HG03565 (cell line): ENCODE measurements at regions not wholly inside any gene's neighbourhood (a gene's known extent, or its start where the extent isn't known, plus 50 kb on each side); places are given as distances from the start of the nearest gene placed in this dataset.
"Not testable (repeated sequence)": the region's sequence is repeated elsewhere in the genome, so short reads cannot be mapped to it uniquely, and the experiment has no call there.

ENCODE experiments used
- ATAC-seq: cut with Tn5 transposase; IDR thresholded peaks from one replicate; pipeline ENCODE4 v1.9.1; 2021; ENCODE audit warnings: mild to moderate bottlenecking, moderate library complexity; ENCODE audit not compliant: unreplicated experiment

DNA sequence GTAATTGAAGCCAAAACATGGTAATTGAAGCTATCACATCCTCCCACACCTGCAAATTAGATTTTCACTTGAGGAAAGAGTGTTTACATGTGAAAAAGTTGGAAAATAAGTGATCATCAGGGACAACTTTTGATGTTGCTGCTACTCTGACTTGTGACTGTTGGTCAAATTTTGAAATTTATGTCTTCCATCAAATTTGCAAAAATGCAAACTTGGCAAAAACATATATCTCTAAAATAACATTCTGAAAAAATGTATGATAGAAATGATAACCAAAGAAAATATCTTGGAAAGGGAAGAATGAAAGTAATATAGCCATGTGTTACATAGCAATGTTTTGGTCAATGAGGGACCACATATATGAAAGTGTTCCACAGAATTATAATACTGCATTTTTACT, 703.9 kb upstream of the SEMA6D start:
- no peak for ATAC-seq

DNA sequence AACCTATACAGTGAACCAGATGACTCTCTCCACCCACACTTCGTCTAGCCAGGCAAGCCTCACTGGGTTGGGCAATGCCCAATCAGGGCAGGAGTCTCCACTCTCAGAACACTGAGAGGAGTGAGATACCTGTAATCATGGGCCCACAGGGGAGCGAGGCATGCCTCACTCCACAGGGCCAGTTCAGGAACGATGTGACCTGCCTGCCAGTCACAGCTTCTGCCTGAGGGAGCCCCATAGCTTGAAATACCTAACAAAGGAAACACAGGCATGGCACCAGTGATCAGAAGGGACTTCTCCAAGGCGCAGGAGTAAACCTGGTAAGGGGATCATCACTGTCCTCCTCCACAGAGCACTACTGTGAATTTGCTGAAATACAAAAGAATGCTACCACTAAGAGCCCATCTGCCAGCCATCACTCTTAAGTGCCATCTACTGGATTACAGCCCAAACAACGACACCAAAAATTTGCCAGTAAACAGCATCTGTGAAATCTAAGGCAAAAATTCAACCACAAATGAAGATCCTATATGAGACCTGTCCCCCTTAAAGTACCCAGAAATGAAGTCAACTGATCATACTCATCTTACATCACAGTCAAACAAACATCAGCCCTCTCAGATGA, 689.9 kb upstream of the SEMA6D start:
- ATAC-seq: no peak

DNA sequence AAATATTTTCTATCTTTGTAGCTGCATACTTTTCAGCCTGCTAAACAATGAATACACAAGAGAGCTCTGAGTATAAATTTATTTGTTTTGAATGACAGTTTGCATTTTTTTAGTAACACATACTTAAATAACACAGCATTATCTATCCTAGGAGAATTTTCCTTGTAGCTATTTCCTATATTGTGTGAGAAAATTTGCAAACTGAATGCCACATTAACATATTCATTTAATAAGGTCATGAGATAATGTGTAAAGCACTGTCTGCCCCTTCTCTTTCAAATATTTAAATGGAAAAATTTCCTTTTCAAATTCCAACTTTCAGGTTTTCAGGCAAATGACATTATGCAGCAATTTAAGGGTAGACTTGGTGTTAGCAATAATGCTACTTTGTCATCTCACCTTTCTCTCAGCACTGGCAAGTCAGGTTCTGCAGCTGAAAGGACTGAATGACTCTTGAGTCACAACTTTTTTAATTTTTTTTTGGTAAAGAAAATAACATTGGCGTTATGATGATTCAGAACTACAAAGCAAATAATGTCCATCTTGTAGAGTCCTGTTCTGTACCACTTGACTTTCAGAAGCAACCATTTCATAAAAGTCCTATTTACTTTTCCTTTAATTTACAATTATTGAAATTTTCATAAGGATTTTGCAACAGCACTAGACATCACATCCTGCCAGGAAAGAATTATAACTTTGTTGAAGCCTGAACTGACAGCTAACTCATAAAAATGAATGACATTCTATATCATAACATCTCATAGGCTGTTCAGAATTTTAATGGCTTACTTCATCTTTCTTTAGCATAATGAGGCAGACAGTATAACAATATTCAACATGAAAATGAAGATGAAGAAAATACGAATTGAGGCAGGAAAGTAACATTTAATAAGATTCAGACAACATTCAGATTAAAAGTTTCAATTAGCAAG, 681.6 kb upstream of the SEMA6D start:
- no peak for ATAC-seq

DNA sequence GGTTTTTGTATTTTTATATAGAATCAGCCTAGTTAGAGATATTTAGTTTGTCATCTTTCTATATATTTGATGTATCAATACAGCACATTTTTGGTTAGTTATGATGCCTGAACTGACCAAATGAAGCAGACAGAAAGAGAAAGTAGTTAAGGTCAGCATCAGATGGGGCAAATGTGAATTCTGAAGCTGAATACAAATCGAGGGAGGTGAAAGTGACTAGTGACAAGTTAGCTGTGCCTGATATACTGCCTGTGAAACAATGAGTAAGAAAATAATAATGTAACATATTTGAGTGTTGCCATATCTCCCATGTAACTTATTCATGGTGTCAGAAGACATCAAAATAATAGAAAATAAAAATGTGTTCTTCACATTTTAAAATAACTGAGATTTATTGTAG, 680.3 kb upstream of the SEMA6D start:
- ATAC-seq: no peak

DNA sequence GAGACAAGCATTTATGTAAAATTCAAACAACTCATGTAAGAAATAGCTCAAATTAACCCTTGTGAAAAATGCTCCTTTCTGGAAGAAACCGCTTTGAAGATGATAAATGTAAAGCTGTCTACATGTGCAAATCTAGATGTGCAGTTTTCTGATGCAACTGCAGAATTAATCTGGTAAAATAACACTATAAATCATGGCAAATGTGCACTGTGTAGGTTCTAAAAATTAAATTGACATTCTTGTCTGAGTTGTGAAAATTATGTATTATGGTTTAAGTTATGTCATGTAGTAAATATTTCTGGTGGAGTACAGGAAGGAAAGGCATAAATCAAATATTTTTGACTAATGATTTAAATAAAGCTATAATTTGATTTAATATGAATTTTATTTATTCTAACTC, 678.1 kb upstream of the SEMA6D start:
- ATAC-seq: no peak

DNA sequence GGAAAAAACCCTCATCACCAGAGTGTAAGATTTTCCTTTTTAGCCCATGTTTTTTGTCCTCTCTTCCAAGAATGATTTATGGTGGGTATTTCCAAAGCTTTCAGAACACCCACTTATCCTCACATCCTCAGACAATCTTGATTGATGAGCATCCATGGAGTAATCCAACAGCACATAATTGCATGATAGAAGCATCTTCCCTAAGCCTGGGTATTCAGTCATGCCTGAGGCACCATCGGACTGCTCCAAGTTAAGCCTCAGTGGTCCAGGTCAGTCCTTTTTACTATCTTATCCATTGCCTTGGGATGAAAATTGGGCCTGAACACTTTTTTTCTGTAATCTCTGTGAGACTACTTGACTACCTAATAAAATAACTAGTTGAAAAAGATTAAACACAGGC, 676.0 kb upstream of the SEMA6D start:
- no peak for ATAC-seq

DNA sequence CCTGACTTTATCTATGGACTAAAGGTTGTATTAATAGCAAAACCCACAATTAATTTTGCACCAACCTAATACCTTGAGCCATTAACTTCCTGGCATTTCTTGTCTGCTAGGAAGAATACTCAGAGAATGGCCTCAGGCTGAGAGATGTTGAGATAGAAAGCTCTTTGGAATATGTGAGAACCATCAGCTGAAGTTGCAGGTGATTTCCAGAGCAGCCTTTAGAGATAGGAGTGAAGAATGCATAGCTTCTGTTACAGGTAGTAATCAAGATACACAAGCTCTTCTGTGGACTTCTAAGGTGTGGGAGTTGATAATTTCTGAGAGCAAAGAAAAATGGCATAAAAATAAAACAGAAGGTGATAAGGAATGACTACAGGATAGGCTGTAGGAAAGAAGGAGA, 669.3 kb upstream of the SEMA6D start:
- not testable (repeated sequence) for ATAC-seq

DNA sequence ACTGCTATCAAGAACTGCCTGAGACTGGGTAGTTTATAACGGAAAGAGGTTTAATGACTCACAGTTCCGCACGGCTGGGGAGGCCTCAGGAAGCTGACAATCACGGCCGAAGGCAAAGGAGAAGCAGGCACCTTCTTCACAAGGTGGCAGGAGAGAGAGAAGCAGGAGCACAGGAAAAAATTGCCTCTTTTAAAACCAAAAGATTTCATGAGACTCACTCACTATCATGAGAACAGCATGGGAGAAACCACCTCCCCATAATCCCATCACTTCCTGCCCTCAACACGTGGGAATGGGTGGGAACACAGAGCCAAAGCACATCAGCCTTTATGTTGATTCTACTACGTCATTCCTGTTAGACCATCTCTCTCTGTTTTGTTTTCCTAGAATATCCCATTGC, 650.9 kb upstream of the SEMA6D start:
- ATAC-seq: no peak

DNA sequence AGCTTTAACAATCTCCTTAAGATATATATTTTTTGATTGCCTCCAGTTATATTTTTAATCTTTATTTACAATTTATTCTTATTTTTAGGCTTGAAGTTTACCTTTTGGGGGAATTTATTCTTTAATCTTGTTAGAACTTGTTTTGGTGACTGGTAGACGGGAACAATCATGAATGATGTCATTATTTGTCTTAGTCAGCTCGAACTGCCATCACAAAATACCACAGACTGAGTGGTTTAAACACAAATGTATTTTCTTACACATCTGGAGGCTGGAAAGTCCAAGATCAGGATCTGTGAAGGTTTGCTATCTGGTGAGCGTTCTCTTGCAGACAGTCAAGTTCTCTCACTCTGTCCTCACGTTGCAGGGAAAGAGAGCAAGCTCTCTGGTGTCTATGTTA, 639.5 kb upstream of the SEMA6D start:
- not testable (repeated sequence) for ATAC-seq

DNA sequence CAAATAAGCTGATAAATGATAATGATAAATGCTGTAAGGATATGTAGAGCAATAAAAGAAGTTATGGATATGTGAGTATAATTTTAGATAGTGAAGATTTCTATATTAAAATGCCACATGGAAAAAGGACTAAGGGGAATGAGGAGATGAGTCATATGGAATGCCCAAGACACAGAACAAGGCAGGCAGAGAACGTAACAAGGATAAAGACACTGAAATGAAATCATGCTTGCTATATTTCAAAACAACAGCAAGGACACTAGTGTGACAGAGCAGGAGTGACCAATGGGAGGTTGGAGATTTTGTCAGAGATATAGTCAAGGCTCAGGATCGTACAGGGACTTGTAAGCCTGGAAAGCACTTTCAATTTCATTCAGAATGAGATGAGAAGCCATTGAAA, 621.5 kb upstream of the SEMA6D start:
- no peak for ATAC-seq

DNA sequence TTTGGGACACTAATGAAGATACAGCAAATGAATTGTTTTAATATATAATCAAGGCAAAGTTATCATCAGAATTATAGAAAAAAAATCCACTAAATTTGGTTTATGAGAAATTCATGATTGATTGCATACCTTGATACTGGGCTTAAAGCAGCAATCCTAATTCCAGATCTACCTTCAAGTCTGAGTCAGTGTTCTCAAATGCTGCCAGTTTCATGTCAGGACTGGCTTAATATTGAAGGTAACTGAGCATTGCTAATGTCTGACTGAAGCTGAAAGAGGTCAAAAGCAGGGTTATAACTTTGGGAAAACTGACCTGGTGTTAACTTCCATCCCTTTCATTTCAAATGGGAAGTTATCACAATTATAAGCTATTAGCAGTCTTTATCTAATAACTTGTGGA, 618.8 kb upstream of the SEMA6D start:
- not testable (repeated sequence) for ATAC-seq

DNA sequence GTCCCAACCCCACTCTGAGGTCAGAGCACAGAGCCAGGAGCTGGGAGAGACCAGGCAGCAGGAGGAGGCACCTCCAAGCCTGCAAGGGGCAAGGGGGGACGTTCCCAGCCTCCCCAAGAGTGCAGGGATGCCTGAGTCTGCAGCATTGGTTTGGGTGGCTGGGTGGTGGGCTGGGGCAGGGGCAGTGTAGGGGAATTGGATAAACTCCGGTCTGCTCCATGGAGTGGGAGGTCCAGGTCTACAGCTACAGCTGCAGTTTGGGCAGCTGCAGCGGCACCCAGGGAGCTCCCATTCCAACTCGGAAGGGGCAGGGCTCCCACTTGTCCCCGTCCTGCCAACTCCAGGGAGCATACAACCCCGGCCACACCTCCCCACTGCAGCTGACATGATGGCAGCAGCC, 617.5 kb upstream of the SEMA6D start:
- ATAC-seq: not testable (repeated sequence)

DNA sequence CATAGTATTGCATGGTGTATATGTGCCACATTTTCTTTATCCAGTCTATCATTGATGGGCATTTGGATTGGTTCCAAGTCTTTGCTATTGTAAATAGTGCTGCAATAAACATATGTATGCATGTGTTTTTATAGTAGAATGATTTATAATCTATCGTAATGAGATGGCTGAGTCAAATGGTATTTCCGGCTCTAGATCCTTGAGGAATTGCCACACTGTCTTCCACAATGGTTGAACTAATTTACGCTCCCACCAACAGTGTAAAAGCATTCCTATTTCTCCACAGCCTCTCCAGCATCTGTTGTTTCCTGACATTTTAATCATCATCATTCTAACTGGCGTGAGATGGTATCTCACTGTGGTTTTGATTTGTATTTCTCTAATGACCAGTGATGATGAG, 608.5 kb upstream of the SEMA6D start:
- ATAC-seq: not testable (repeated sequence)

DNA sequence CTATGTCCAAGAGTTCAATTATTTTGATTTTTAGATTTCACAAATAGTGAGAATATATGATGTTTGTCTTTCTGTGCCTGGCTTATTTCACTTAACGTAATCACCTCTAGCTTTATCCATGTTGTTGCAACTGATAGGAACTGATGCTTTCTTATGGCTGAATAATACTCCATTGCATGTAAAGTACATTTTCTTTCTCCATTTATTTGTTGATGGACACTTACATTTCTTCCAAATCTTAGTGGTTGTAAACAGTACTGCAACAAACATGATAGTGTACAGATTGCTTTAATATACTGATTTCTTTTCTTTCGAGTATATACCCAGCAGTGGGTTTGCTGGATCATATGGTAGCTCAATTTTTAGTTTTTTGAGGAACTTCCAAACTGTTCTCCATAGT, 600.6 kb upstream of the SEMA6D start:
- ATAC-seq: no peak

DNA sequence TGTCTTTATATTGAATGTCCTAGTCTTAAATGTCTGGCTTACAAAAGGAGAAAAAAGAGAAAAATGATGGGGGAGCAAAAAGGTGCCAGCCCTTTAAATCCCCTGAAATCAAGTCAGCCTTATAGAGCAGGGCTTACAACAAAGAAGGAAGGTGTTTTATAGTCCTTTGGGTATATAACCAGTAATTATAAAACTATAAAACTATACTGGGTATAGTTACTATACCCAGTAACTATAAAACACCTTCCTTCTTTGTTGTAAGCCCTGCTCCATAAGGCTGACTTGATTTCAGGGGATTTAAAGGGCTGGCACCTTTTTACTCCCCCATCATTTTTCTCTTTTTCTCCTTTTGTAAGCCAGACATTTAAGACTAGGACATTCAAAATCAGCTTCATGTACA, 598.0 kb upstream of the SEMA6D start:
- ATAC-seq: no peak

DNA sequence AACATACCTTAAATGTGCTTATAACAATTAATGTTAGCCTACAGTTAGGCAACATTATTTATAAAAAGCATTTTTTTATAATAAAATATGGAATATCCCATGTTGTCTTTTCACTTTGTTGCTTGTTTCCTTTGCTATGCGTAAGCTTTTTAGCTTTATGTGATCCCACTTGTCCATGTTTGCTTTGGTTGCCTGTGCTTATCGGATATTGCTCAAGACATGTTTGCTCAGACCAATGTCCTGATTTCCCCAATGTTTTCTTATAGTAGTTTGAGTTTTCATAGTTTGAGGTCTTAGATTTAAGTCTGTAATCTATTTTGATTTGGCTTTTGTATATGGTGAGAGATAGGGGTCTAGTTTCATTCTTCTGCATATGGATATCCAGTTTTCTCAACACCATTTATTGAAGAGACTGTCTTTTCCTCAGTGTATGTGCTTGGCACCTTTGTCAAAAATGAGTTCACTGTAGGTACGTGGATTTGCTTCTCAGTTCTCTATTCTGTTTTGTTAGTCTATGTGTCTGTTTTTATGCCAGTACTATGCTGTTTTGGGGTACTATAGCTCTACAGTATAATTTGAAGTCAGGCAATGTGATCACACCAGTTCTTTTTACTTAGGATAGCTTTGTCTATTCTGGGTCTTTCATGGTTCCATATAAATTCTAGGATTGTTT, 592.7 kb upstream of the SEMA6D start:
- ATAC-seq: no peak

DNA sequence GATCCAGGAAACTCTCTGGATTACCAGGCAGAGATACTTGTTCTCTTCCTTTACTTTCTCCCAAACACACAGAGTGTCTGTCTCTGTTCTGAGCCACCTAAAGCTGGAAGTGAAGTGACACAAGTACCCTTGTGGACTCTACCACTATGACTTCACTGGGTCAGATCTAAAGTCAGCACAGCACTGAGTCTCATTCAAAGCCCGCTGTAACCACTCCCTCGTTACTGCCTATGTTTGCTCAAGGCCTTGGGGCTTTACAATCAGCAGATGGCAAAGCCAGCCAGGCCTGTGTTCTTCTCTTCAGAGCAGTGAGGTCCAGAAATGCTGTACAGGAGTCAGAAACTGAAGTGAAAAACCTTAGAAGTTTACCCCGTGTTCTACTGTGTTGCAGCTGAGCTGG, 588.3 kb upstream of the SEMA6D start:
- ATAC-seq: no peak

DNA sequence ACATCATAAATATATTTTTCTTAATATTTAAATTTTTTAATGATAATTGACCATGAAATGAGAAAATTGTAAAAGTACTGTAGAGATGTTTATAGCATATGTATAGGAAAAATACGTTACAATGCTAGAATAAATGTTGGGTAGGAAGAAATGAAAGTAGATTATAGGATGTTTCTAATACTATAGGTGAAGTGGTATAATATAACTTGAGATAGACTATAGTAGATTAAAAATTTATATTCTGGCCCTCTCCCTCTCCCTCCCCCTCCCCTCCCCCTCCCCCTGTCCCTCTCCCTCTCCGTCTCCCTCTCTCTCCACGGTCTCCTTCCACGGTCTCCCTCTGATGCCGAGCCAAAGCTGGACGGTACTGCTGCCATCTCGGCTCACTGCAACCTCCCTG, 585.9 kb upstream of the SEMA6D start:
- not testable (repeated sequence) for ATAC-seq

DNA sequence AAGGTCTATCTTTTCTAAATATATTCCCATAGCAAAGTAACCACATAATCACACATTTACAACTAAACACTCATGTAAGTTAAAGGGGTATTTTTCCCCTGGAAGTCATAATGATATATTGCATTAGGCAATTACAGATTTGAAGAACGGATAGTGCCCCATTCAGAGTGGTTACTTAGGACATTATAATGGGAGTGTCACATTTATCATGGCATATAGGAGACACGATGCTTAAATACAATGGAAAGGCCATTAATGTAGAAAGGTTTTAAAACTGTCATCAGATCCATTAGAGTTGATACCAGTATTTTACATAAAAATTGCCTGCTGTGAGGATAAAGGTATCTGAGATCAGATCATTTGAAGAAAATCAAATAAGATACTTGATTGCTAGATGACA, 582.0 kb upstream of the SEMA6D start:
- no peak for ATAC-seq

DNA sequence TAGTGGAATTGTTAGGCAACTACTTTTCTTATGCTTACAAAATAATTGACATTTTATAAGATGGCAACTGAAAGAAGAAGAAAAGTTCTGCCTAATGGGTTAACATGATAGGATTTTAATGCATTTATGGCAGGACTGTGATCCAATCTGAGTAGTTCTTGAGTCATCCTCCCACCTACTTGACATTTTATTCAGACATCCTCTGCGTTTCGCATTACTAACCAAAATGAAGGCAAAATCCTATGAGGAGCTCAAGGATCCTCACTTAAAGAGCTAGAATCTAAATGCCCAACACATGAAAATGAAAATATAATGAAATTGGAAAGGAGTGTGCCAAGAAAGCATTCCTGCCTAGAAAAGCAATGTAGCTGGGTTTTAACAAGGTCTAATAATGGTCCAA, 581.1 kb upstream of the SEMA6D start:
- ATAC-seq: no peak

DNA sequence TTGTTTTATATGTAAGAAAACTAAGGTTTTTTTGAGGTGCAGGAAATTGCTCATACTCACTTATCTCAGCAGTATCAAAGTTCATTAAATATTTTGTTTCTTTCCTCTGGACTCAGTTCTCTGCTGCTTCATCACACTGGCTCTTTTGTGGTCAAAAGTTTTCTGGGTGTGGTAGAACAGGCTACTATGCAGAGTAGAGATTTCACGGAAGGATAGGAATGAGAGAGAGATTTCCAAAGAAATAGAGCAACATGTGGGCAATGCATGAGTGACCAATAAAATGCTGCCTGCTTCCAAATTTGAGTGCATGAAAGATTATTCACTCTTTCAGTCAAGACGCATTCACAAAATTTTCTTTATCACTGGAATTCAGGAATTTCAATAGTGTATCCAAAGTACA, 577.3 kb upstream of the SEMA6D start:
- ATAC-seq: no peak

DNA sequence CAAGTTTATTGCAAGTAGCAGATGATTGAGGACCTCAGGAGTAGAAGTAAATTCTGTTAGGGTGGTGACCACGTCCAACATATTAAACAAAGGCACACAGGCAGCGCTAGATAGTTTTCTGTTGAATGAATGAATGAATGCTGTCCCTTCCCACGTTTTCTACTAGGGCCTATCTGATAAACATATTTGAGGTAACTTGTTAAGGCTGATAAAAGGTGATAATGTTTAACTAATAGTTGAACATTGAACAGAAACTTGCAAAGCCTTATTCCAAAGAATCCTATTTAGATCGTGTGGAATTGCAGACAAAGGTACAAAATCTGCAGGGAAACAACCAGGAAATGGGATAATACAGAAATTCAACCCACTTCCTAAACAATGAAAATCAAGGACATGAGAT, 559.5 kb upstream of the SEMA6D start:
- no peak for ATAC-seq
